ENCODE measurements at regions not wholly inside any gene's neighbourhood (a gene's known extent, or its start where the extent isn't known, plus 50 kb on each side); places are given as distances from the start of the nearest gene placed in this dataset.

DNA sequence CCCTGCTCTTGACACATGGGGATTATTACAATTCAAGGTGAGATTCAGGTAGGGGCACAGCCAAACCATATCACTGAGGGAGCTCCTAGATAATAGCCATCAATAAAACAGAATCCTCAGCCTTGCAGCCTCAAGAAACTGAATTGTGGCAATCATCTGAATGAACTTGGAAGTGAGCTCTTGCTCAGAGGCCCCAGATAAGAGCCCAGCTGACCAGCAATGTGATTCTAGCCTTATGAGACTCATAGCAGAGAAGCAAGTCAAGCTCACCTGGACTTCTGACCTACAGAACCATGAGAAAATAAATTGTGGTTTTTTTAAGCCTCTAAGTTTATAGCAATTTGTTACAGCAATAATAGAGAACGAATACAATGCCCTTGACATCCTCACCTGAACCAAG is 302.5 kb downstream of the LTN1 start:
- TF ChIP-seq EZH2 (IDR thresholded peaks at IDR 0.05; ENCODE audit: borderline replicate concordance, low read depth, low read length, severe bottlenecking) (no peak), MAX (IDR thresholded peaks at IDR 0.05; ENCODE audit: insufficient read depth, insufficient read length) (no peak), POLR2A (IDR thresholded peaks at IDR 0.05; ENCODE audit: low read depth, low read length) (no peak)
- TF ChIP-seq, protein P1, sequence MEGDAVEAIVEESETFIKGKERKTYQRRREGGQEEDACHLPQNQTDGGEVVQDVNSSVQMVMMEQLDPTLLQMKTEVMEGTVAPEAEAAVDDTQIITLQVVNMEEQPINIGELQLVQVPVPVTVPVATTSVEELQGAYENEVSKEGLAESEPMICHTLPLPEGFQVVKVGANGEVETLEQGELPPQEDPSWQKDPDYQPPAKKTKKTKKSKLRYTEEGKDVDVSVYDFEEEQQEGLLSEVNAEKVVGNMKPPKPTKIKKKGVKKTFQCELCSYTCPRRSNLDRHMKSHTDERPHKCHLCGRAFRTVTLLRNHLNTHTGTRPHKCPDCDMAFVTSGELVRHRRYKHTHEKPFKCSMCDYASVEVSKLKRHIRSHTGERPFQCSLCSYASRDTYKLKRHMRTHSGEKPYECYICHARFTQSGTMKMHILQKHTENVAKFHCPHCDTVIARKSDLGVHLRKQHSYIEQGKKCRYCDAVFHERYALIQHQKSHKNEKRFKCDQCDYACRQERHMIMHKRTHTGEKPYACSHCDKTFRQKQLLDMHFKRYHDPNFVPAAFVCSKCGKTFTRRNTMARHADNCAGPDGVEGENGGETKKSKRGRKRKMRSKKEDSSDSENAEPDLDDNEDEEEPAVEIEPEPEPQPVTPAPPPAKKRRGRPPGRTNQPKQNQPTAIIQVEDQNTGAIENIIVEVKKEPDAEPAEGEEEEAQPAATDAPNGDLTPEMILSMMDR (IDR thresholded peaks at IDR 0.05; ENCODE audit: extremely low read depth in 1 of 2, insufficient read depth in 1 of 2, low read depth in 1 of 2, low read length in 2 of 2) = no peak
